Stimulated activated CD4-positive, alpha-beta T cell treated with anti-CD3 and anti-CD28 coated beads, Interleukin-4, amount 100 ng/mL, for 48 hours (primary cell): ENCODE measurements at regions not wholly inside any gene's neighbourhood (a gene's known extent, or its start where the extent isn't known, plus 50 kb on each side); places are given as distances from the start of the nearest gene placed in this dataset.

Experiments
- DNase-seq, 2 donors: peaks; one replicate each; pipeline ENCODE4 v3.0.0-alpha.2; 2020; ENCODE audit warnings: low read depth in 2 of 2

DNA sequence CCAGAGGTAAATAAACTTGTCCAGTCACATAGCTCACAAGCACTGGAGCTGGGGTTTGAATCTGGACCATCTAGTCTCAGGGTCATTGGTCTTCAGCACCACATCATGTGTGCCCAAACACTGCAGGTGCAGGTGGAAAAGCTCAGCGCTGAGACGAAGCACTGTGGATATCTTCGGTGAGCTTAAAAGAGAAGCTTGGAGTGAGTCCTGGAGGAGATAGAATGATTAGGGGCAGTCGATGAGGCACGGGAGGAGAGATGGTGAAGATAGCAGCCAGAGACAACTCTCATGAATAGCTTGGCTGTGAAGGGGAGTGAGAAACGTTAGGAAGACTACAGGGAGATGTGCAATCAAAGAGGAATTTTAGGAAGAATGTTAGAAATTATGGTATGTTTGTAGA is 389.3 kb downstream of the FGF9 start:
- DNase-seq = no peak

DNA sequence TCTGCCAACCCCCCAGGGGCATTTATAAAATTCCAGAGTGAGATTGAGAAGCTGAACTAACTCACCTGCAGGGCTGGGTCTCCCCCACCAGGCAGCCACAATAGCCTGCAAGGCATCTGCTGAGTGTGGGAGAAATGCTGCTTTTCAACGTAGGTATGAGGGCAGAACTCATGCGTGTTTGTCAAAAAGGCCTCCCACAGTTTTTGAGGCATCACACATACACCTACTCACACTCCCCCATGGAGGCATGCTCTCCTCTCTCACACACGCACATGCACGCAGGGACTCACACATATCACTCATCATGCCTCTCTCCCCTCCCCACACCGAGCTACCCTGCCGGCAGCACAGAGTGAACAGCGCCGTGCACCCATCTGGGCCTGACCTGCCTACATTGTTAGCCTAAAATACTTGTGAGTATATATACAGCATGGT is 390.5 kb downstream of the FGF9 start:
- peak; percentile 23 to 31 for DNase-seq

DNA sequence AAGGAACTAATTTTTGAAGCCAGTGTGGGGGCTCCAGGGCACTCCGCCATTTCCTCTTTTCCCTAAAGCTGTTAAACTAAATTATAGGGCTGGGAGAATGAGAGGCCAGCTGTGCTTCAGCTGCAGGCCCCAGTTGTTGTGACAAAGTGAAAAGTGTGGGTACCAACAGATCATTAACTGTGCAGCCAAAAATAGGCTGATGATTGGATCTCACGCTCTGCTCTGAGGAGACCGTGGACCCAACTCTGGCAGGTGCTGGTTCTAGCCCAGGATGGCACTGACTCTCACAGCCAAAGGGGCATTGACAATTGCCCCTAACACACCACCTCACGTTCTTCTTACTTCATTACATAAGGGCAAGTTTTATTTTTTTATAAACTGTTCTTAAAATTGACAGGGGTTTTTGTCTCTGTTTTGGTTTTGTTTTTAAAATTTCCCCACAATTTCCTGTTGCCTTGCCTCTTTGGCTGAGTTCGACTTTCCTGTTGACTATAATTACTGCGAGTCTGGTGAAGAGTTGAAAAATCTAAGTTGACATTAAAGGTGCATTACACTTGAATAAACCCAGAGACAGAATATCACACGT is 391.0 kb downstream of the FGF9 start:
- DNase-seq = no peak

DNA sequence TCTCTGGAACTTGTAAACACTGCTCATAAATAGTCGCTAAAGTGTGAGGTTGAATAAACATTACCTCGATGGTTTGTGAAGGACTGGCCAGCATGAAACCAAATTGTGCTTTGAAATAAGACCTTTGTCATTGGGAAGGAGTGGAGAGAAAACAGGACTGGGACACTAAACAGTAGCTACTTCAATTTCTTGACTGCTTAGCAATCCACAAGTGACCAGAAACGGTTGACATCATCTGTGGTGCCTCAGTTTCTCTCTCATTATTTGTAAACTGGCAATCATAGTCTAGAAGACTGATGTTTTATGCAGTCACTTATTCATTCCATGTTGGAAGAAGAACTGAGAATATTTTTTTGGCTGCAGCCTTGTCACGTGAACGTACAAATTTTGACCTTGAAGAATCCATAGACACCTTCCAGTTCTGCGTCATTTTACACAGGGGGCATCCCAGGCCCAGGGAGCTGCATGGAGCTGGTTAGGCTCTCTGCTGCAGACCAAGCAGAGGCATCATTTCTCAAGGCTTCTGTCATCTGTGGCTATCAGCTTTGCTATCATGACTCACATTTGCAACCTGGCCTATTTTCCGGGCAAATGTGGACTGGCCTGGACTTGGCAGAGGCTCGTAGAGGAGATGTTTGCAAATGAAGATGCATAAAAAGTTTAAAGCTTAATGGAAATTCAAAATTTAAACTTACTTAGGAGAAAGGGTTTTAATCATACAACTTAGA is 391.8 kb downstream of the FGF9 start:
- DNase-seq = no peak

DNA sequence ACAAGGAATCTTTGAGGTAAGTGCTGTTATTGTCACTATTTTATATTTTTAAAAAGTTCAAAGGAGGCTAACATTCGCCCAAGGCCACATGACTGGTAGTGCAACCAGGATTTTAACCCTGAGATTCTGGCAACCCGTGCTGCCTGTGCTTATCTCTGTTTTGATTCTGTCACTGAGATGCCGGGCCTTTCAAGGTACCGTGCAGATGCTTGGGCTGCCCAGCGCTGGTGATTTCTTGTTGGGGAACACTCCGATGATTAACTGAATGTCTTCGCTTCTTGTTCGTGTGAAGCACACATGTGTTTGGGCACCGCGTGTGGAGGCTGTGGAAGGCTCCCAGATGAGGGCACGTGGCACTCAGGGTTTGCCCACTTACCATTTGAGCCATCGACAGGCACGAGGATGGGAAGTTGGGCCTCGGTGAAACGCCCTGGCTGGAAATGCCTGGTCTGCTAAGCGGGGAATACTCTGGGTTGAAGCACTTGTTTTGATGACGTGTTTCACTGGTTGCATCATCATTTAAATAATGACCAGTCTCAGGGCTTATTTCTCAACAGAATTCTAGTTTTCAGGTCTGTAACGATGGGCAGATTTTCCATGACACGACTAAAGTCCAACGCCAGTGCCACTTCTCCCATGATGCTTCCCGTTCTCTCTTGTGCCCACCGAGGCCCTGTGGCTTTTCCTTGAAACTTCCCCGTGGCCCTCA is 392.7 kb downstream of the FGF9 start:
- no peak for DNase-seq

- no peak for DNase-seq
These were observed 394.2 kb downstream of the FGF9 start for GRCh38 chr13:22064854-22065620.

- DNase-seq = no peak
These were observed 402.8 kb downstream of the FGF9 start for GRCh38 chr13:22073718-22074117.

DNA sequence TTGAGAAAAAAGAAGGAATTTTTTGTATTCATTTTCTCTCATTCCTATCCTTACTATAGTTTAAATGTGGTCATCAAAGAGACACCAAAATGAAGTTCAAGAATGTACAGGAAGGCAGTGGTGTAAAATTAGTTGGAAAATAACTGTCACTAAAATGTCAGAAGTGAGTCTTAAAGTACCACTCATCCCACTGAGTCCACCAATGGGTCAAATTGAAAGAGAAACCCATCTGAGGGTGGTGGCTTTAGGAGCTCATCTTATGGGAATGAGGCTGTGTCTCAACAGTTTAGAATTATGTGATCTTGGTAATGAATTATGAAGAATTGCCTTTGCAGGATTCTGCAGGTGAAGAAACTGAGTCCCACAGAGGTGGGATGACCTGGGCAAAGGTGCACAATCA is 403.5 kb downstream of the FGF9 start:
- no peak for DNase-seq

GRCh38 chr13:22076658-22077057 is 405.8 kb downstream of the FGF9 start:
- DNase-seq = no peak

DNA sequence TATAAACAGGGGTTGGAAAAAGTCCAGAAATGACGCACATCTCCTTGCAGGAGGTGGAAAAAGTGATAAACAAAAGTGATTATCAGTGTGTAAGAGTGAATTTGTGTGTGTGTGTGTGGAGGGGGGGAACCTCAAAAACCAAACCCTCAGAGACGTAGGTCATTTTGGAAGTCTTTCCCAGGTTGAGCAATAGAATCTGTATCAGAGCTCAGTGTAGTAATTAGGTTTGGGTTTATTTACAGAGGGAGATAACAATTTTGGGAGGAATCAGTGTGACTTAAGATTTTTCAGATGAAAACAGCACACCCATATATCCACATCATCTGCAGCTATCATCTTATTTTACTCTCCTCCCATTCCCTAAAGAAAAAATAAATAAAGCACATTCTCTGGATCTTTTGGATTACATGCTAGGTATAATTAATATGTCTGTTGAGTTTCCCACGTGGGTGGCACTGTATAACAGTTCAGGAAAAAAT is 406.4 kb downstream of the FGF9 start:
- DNase-seq = no peak

GRCh38 chr13:22077764-22078163 is 406.9 kb downstream of the FGF9 start:
- DNase-seq = no peak

DNA sequence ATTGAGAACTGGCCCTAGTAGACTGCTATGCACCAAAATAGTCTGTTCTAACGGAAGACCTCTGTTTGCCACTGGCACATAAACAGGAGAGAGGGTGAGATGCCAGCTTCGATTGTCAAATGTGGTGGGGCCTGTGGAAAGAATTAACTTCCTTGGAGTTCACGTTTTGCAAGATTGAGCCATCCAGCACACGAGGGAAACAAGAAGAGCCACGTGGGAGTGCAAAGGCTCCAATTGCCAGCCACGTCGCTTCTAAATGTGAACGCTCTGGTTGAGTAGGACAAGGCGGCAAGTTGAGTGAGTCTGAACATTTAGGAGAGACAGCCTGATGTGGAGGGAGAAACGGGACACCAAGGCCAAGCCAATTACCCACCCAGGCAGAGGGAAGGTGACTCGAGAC is 409.1 kb downstream of the FGF9 start:
- DNase-seq = no peak

- DNase-seq = no peak
These were observed 410.0 kb downstream of the FGF9 start for GRCh38 chr13:22080832-22081231.

DNA sequence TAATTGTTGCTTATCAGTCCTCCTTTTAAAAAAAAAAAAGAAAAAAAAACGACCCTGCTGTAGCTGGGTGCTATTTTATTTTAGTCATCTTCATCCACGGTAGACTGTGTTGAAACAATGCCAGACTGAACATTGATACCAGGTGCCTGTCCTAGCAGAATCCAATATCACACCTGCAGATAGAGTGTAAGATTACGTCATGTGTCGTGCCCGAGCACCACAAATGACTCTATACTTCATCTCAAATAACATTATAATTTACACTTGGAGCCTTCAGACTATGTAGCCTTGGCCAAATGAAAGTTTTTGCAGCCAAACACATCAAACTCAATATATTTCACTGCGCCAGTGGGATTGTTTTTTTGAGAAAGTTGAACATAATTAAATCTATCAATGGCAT is 410.6 kb downstream of the FGF9 start:
- DNase-seq = no peak

DNA sequence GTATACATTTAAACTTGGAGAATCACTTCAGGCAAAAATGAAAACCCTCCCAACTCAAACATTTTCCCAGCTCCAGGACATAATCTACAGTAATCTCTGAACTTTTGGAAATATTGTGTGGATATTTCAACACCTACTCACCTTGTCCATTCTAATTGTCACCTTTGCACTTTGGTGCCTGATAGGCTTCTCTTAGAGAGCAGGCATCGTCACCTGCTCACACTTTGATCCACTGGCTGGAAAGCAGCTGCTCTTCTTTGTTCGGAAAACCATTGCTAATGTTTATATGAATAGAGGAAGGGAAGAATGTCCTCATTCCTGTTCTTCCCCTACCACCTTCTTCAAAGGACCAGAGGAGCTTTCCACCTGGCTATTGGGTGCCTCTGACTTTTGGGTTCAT is 411.2 kb downstream of the FGF9 start:
- no peak for DNase-seq

- no peak for DNase-seq
These were observed 411.7 kb downstream of the FGF9 start for GRCh38 chr13:22082437-22083100.

- no peak for DNase-seq
These were observed 414.1 kb downstream of the FGF9 start for GRCh38 chr13:22085001-22085400.

- no peak for DNase-seq
These were observed 415.9 kb downstream of the FGF9 start for GRCh38 chr13:22086597-22087330.

GRCh38 chr13:22090106-22090505 is 419.2 kb downstream of the FGF9 start:
- no peak for DNase-seq

DNA sequence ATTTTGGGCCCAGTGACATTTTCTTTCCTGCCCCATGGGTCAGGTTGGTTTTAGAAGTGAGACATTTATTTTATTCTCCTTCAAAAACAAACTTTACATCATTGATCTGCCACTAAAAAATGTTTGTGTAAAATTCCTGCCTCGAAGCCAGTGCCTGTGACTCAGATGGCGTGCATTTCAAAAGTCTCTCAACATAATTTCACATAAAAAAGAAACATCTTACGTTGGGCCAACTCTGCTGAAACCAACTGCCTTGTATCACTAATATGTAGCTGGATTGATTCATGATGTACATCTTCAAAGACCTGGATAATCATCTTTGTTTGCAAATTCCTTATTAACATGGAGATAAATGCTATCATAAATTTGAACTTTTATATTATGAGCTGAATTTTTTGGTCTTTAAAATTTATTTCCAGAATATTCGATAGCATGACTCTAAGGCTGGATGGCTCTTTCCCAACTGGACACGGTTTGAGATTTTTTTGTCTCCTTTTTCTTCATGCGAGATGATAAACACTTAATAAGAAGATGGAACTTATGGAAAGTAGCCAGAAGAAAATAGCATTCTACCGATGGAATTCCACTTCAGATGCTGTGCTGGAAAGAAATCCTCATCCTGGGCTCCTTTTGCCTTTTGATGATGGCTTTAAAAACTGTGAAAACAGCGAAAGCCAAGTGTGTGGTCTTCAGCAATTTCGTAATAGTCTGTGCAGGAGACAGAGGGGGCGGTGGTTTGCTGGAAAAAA is 420.5 kb downstream of the FGF9 start:
- no peak for DNase-seq
